Upper lobe of left lung (tissue), 4 donors: ENCODE measurements at regions not wholly inside any gene's neighbourhood (a gene's known extent, or its start where the extent isn't known, plus 50 kb on each side); places are given as distances from the start of the nearest gene placed in this dataset.

Source experiments
- CTCF ChIP-seq, 6 experiments: fragments of 450-650 bp in 4 of 6; fragments of 200-600 bp in 2 of 6; sonication (generic) in 2 of 6; IDR thresholded peaks; one replicate each; pipeline ENCODE4 v1.5.1; 2016 to 2019; ENCODE audit warnings: antibody characterized with exemption in 6 of 6
- EP300 ChIP-seq, 4 donors: sonication (generic); formaldehyde crosslinking; IDR thresholded peaks; one replicate each; pipeline ENCODE4 v1.5.1; 2017; ENCODE audit warnings: antibody characterized with exemption in 4 of 4, control low read depth in 2 of 4
- POLR2A ChIP-seq, 4 donors: fragments of 450-650 bp; IDR thresholded peaks; one replicate each; pipeline ENCODE4 v1.5.1; 2016 to 2017; ENCODE audit warnings: antibody characterized with exemption in 4 of 4, mild to moderate bottlenecking in 2 of 4
- POLR2AphosphoS5 ChIP-seq, 2 donors: sonication (generic); formaldehyde crosslinking; IDR thresholded peaks; one replicate each; pipeline ENCODE4 v1.5.1; 2017; ENCODE audit warnings: antibody characterized with exemption in 2 of 2

GRCh38 chr22:22180738-22181285 lies 63.8 kb upstream of the VPREB1 start:
- TF ChIP-seq POLR2A (IDR thresholded peaks at IDR 0.05) (no peak), CTCF (IDR thresholded peaks at IDR 0.05) (no peak), EP300 (IDR thresholded peaks at IDR 0.05) (no peak), POLR2AphosphoS5 (IDR thresholded peaks at IDR 0.05) (no peak)
